ENCODE measurements at regions not wholly inside any gene's neighbourhood (a gene's known extent, or its start where the extent isn't known, plus 50 kb on each side); places are given as distances from the start of the nearest gene placed in this dataset.

DNA sequence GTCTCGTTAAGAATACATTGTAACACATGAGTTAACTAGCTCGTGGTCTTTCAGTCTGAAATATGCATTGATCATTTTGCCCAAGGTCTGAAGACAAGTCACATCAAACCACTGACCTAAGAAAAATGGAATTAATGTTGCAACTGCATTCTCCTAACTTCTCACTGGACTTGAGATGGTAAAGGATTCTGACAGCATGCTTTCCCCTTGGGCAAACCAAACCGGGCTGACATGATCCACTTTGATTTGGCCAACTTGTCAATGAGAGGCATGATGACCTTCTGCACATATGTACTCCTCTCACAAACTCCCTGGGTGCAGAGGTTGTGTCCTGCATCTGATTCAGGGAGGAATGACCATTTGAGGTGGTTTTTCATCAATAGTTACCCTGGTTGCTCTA, 1982.5 kb upstream of the PIK3C3 start:
- no peak for TF ChIP-seq EZH2 (IDR thresholded peaks at IDR 0.05; ENCODE audit: low read length, unreplicated experiment)
- TF ChIP-seq CTCF (conservative IDR thresholded peaks at IDR 0.05; ENCODE audit: low read depth, low read length) = no peak
- TF ChIP-seq EZH2phosphoT487 (IDR thresholded peaks at IDR 0.05; ENCODE audit: borderline replicate concordance, low read length) = no peak
